ENCODE measurements at regions not wholly inside any gene's neighbourhood (a gene's known extent, or its start where the extent isn't known, plus 50 kb on each side); places are given as distances from the start of the nearest gene placed in this dataset.

DNA sequence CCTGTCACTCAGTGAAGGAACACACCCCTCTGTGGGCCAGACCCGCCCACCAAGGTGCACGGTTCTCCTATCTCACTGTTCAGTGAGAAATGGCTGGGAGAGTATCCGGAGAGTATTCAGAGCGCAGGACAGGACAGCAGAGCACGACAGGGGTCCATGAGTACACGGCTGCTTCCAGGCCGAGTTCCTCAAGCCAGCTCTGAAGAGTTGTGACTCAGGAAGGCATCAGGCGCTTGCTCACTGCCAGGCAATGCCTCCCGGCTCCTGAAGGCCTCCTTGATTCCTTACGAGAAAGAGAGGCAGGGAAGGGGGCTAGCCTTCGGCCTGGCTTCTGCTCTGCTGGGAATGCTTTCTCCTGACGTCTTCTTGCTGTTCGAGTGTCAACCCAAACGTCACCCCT is 132.1 kb upstream of the PPP1R26 start:
- H3K27me3 ChIP-seq (ENCODE audit: control insufficient read depth, insufficient read depth, low read length) = no peaks in the 10 kb centered on the region
- DNase-seq = no peak
- H3K23ac ChIP-seq (ENCODE audit: low read depth, low read length) = no peak overlapping the region
- dilution Hi-C loops (cut with HindIII; ENCODE audit: low sequenced_read_pairs, unreplicated experiment) (no loop called here), intact Hi-C loops (cut with micrococcal nuclease) (no loop called here), in situ Hi-C loops (cut with MboI; ENCODE audit: low sequenced_read_pairs) (no loop called here)
- H3K56ac ChIP-seq (ENCODE audit: extremely low read depth, insufficient read depth, low read length) = no peak overlapping the region
- no peak overlapping the region for H2AK5ac ChIP-seq (ENCODE audit: low read depth, low read length)
- no peaks in the 10 kb centered on the region for H3K36me3 ChIP-seq (ENCODE audit: control insufficient read depth, insufficient read depth, low read length)
- H3K4me3 ChIP-seq (ENCODE audit: insufficient read depth, low read depth, low read length) = no peak overlapping the region
- H2BK20ac ChIP-seq (ENCODE audit: low read depth, low read length) = no peak overlapping the region
- WGBS, 2 experiments (ENCODE audit: extremely low coverage in 2 of 2, insufficient read length in 1 of 2) = 57% methylated on average over 6 of the region's 14 CpGs; no CpG with 5 or more reads in 1 of the 2 experiments
- no peak overlapping the region for H2BK15ac ChIP-seq (ENCODE audit: low read depth, low read length)
- ChIA-PET POLR2A (ENCODE audit: unreplicated experiment) (no interaction called here), CTCF (no interaction called here)
- H4K20me1 ChIP-seq (ENCODE audit: insufficient read depth, low read length) = no peaks in the 10 kb centered on the region
- no peak for ATAC-seq (ENCODE audit: low read depth)
- no peak overlapping the region for H3K18ac ChIP-seq (ENCODE audit: low read depth, low read length)
- H2AK9ac ChIP-seq (replicated peaks; ENCODE audit: low read depth, low read length, poor library complexity) = no peak overlapping the region
- H3K79me1 ChIP-seq (ENCODE audit: low read depth in 1 of 2, low read length in 2 of 2) = no peaks in the 10 kb centered on the region
- H4K8ac ChIP-seq (ENCODE audit: low read depth in 2 of 2, low read length in 2 of 2) = no peak overlapping the region
- no peak overlapping the region for H3K14ac ChIP-seq (replicated peaks; ENCODE audit: low read depth, low read length)
- H3K27ac ChIP-seq (ENCODE audit: insufficient read depth, low read length) = no peak overlapping the region
- H3K9me1 ChIP-seq (ENCODE audit: insufficient read depth, low read length) = no peaks in the 10 kb centered on the region
- no peak overlapping the region for H3K4me2 ChIP-seq (ENCODE audit: low read depth, low read length)
- H4K91ac ChIP-seq (ENCODE audit: insufficient read depth, low read depth, low read length) = no peak overlapping the region
- H3K9ac ChIP-seq (ENCODE audit: low read depth, low read length) = no peak overlapping the region
- H3K4ac ChIP-seq (ENCODE audit: low read depth, low read length) = no peak overlapping the region
- H2AFZ ChIP-seq (replicated peaks; ENCODE audit: low read length, poor library complexity) = no peak overlapping the region
- H4K5ac ChIP-seq (ENCODE audit: low read depth, low read length) = no peak overlapping the region
- no peaks in the 10 kb centered on the region for H3K4me1 ChIP-seq (ENCODE audit: control insufficient read depth, insufficient read depth, low read length)
- H2BK120ac ChIP-seq (ENCODE audit: low read depth, low read length) = no peak overlapping the region
- no peaks in the 10 kb centered on the region; the same call in 1 of the 2 replicates for H3K9me3 ChIP-seq (ENCODE audit: control insufficient read depth, insufficient read depth, low read length)
- no peak overlapping the region for H2BK5ac ChIP-seq (ENCODE audit: low read depth, low read length, poor library complexity, severe bottlenecking)
- no TSS peak for BruUV-seq (replicated peaks)
- TF ChIP-seq, protein P1, sequence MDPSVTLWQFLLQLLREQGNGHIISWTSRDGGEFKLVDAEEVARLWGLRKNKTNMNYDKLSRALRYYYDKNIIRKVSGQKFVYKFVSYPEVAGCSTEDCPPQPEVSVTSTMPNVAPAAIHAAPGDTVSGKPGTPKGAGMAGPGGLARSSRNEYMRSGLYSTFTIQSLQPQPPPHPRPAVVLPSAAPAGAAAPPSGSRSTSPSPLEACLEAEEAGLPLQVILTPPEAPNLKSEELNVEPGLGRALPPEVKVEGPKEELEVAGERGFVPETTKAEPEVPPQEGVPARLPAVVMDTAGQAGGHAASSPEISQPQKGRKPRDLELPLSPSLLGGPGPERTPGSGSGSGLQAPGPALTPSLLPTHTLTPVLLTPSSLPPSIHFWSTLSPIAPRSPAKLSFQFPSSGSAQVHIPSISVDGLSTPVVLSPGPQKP (IDR thresholded peaks at IDR 0.05; ENCODE audit: borderline replicate concordance, low read depth, low read length) = no peak
- TF ChIP-seq BHLHE40 (IDR thresholded peaks at IDR 0.05; ENCODE audit: low read depth, low read length) (no peak), CEBPB (IDR thresholded peaks at IDR 0.05; ENCODE audit: low read depth, low read length) (no peak), RCOR1 (IDR thresholded peaks at IDR 0.05; ENCODE audit: insufficient replicate concordance, low read length) (no peak), RFX5 (IDR thresholded peaks at IDR 0.05; ENCODE audit: low read depth, low read length) (no peak), POLR2A (IDR thresholded peaks at IDR 0.05; ENCODE audit: low read depth, low read length) (no peak), RAD21 (IDR thresholded peaks at IDR 0.05; ENCODE audit: low read length) (no peak), FOS (IDR thresholded peaks at IDR 0.05; ENCODE audit: low read depth, low read length) (no peak), CHD1 (IDR thresholded peaks at IDR 0.05; ENCODE audit: low read depth, low read length) (no peak), SMC3 (IDR thresholded peaks at IDR 0.05; ENCODE audit: low read depth, low read length) (no peak), MAZ (IDR thresholded peaks at IDR 0.05; ENCODE audit: borderline replicate concordance, low read depth, low read length) (no peak), MXI1 (IDR thresholded peaks at IDR 0.05; ENCODE audit: borderline replicate concordance, low read depth, low read length) (no peak), NFE2L2 (IDR thresholded peaks at IDR 0.05; ENCODE audit: low read depth, low read length) (no peak), MAFK (IDR thresholded peaks at IDR 0.05; ENCODE audit: low read depth, low read length) (no peak)
- TF ChIP-seq, protein P2, sequence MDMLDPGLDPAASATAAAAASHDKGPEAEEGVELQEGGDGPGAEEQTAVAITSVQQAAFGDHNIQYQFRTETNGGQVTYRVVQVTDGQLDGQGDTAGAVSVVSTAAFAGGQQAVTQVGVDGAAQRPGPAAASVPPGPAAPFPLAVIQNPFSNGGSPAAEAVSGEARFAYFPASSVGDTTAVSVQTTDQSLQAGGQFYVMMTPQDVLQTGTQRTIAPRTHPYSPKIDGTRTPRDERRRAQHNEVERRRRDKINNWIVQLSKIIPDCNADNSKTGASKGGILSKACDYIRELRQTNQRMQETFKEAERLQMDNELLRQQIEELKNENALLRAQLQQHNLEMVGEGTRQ (IDR thresholded peaks at IDR 0.05; ENCODE audit: low read depth, low read length) = no peak
- TF ChIP-seq, protein P3, sequence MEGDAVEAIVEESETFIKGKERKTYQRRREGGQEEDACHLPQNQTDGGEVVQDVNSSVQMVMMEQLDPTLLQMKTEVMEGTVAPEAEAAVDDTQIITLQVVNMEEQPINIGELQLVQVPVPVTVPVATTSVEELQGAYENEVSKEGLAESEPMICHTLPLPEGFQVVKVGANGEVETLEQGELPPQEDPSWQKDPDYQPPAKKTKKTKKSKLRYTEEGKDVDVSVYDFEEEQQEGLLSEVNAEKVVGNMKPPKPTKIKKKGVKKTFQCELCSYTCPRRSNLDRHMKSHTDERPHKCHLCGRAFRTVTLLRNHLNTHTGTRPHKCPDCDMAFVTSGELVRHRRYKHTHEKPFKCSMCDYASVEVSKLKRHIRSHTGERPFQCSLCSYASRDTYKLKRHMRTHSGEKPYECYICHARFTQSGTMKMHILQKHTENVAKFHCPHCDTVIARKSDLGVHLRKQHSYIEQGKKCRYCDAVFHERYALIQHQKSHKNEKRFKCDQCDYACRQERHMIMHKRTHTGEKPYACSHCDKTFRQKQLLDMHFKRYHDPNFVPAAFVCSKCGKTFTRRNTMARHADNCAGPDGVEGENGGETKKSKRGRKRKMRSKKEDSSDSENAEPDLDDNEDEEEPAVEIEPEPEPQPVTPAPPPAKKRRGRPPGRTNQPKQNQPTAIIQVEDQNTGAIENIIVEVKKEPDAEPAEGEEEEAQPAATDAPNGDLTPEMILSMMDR (conservative IDR thresholded peaks at IDR 0.05; ENCODE audit: low read depth, low read length) = no peak

Measured in IMR-90 (cell line).